H1 (cell line): ENCODE measurements at regions not wholly inside any gene's neighbourhood (a gene's known extent, or its start where the extent isn't known, plus 50 kb on each side); places are given as distances from the start of the nearest gene placed in this dataset.

Experiments used
- CTCF ChIA-PET: fragments of 300-600 bp; sonication (Branson Sonifier 250); formaldehyde crosslinking; loops from one replicate; lab custom pipeline; 2021; ENCODE audit not compliant: partially characterized antibody; lab: Charles Lee
- POLR2A ChIA-PET: fragments of 300-600 bp; sonication (Branson Sonifier 250); formaldehyde crosslinking; loops from one replicate; lab custom pipeline; 2021; ENCODE audit warnings: inconsistent platforms; ENCODE audit not compliant: partially characterized antibody; lab: Charles Lee
- DNase-seq, 2 experiments: peaks; one replicate each; pipeline versions ENCODE4 v3.0.0 to v3.0.0-alpha.2; 2010 to 2022; ENCODE audit warnings: low spot score in 2 of 2, low read depth in 1 of 2, mixed read lengths in 1 of 2
- FAIRE-seq: peaks from 2 replicates; lab custom pipeline; 2011; peaks lifted over from hg19 to GRCh38; lab: Jason Lieb, UNC
- H2AFZ ChIP-seq: 2 replicates; pipeline ENCODE4 v1.8.1; 2012; ENCODE audit warnings: low read length, inconsistent platforms
- H2AK5ac ChIP-seq: 2 replicates; pipeline ENCODE4 v1.6.1; 2013; ENCODE audit warnings: low read depth, low read length
- H2BK120ac ChIP-seq: replicated peaks from 2 replicates; pipeline ENCODE3; 2013; ENCODE audit warnings: low read depth, low read length, inconsistent platforms
- H2BK12ac ChIP-seq: 2 replicates; pipeline ENCODE4 v1.6.1; 2013; ENCODE audit warnings: low read depth, low read length
- H2BK15ac ChIP-seq: 2 replicates; pipeline ENCODE4 v1.6.1; 2013; ENCODE audit warnings: low read length
- H2BK20ac ChIP-seq: 2 replicates; pipeline ENCODE4 v1.6.1; 2013; ENCODE audit warnings: low read length
- H2BK5ac ChIP-seq: 2 replicates; pipeline ENCODE4 v1.6.1; 2013; ENCODE audit warnings: low read depth, low read length
- H3K14ac ChIP-seq: 2 replicates; pipeline ENCODE4 v1.6.1; 2013; ENCODE audit warnings: inconsistent platforms; ENCODE audit not compliant: insufficient read length
- H3K18ac ChIP-seq: 2 replicates; pipeline ENCODE4 v1.6.1; 2013; ENCODE audit warnings: low read length; ENCODE audit errors: extremely low read depth
- H3K23ac ChIP-seq: 2 replicates; pipeline ENCODE4 v1.6.1; 2013; ENCODE audit warnings: inconsistent platforms; ENCODE audit not compliant: insufficient read length
- H3K23me2 ChIP-seq: 2 replicates; pipeline ENCODE4 v1.6.1; 2013; ENCODE audit warnings: low read depth, low read length
- H3K27ac ChIP-seq: 2 replicates; pipeline ENCODE4 v1.6.1; 2011; ENCODE audit warnings: low read depth, low read length, inconsistent platforms
- H3K27me3 ChIP-seq, 4 experiments: replicated peaks in 1 of 4; 1 replicate in 1 of 4; 2 replicates in 3 of 4; pipeline versions ENCODE4 v1.6.1 to v1.8.1; 2011 to 2013; ENCODE audit warnings: low read length in 3 of 4, mild to moderate bottlenecking in 3 of 4, inconsistent platforms in 2 of 4, mixed read lengths in 2 of 4, moderate library complexity in 1 of 4; ENCODE audit not compliant: control insufficient read depth in 3 of 4, insufficient read depth in 3 of 4; ENCODE audit errors: extremely low read depth in 1 of 4
- H3K36me3 ChIP-seq, 4 experiments: 2 replicates each; pipeline versions ENCODE4 v1.6.1 to v1.8.1; 2011 to 2013; ENCODE audit warnings: mild to moderate bottlenecking in 4 of 4, low read length in 3 of 4, moderate library complexity in 2 of 4, control low read depth in 1 of 4, inconsistent platforms in 1 of 4; ENCODE audit not compliant: insufficient read depth in 4 of 4, control insufficient read depth in 2 of 4
- H3K4ac ChIP-seq: replicated peaks from 2 replicates; pipeline ENCODE3; 2013; ENCODE audit warnings: low read length, low read depth, mixed read lengths, inconsistent platforms; ENCODE audit not compliant: insufficient read length
- H3K4me1 ChIP-seq, 4 experiments: replicated peaks in 1 of 4; 1 replicate in 1 of 4; 2 replicates in 3 of 4; pipeline versions ENCODE4 v1.6.1 to v1.8.1; 2011 to 2013; ENCODE audit warnings: low read length in 3 of 4, inconsistent platforms in 2 of 4, mixed read lengths in 1 of 4; ENCODE audit not compliant: insufficient read depth in 4 of 4, control insufficient read depth in 3 of 4
- H3K4me2 ChIP-seq, 2 experiments: 2 replicates each; pipeline versions ENCODE4 v1.6.1 to v1.8.1; 2011 to 2013; ENCODE audit warnings: low read depth in 2 of 2, low read length in 2 of 2, control low read depth in 1 of 2, inconsistent platforms in 1 of 2, mild to moderate bottlenecking in 1 of 2; ENCODE audit not compliant: insufficient read depth in 1 of 2
- H3K4me3 ChIP-seq, 4 experiments: fragments of 200-600, 300-600 bp in 1 of 4; sonication (generic), shearing (Covaris generic), sonication (Bioruptor Twin) in 1 of 4; 2 replicates each; pipeline versions ENCODE4 v1.5.1 to v1.8.1; 2011 to 2016; ENCODE audit warnings: low read length in 4 of 4, low read depth in 3 of 4, control low read depth in 2 of 4, inconsistent platforms in 2 of 4, mild to moderate bottlenecking in 2 of 4, mixed read lengths in 1 of 4, moderate library complexity in 1 of 4; ENCODE audit not compliant: insufficient read depth in 2 of 4; ENCODE audit errors: extremely low read depth in 1 of 4
- H3K56ac ChIP-seq: replicated peaks from 2 replicates; pipeline ENCODE3; 2013; ENCODE audit warnings: low read depth, mild to moderate bottlenecking, mixed read lengths, low read length, inconsistent platforms; ENCODE audit not compliant: insufficient read length
- H3K79me1 ChIP-seq: 2 replicates; pipeline ENCODE4 v1.6.1; 2013; ENCODE audit warnings: low read depth, low read length, control low read depth
- H3K79me2 ChIP-seq, 2 experiments: 2 replicates each; pipeline versions ENCODE4 v1.6.1 to v1.8.1; 2012 to 2013; ENCODE audit warnings: low read length in 2 of 2, mild to moderate bottlenecking in 2 of 2, inconsistent platforms in 1 of 2; ENCODE audit not compliant: insufficient read depth in 2 of 2, control insufficient read depth in 1 of 2
- H3K9ac ChIP-seq, 4 experiments: replicated peaks in 1 of 4; 1 replicate in 1 of 4; 2 replicates in 3 of 4; pipeline versions ENCODE4 v1.6.1 to v1.8.1; 2011 to 2013; ENCODE audit warnings: low read depth in 3 of 4, low read length in 3 of 4, control low read depth in 2 of 4, mild to moderate bottlenecking in 2 of 4, moderate library complexity in 2 of 4, inconsistent platforms in 1 of 4; ENCODE audit errors: extremely low read depth in 1 of 4
- H3K9me3 ChIP-seq, 2 experiments: 2 replicates each; pipeline versions ENCODE4 v1.6.1 to v1.8.1; 2012 to 2013; ENCODE audit warnings: mild to moderate bottlenecking in 2 of 2, moderate library complexity in 2 of 2, control low read depth in 1 of 2, inconsistent platforms in 1 of 2, low read depth in 1 of 2, low read length in 1 of 2, mixed read lengths in 1 of 2; ENCODE audit not compliant: insufficient read depth in 2 of 2
- H4K20me1 ChIP-seq, 2 experiments: replicated peaks in 1 of 2; 2 replicates each; pipeline versions ENCODE3 to v1.8.1; 2011 to 2013; ENCODE audit warnings: inconsistent platforms in 2 of 2, low read length in 2 of 2, mild to moderate bottlenecking in 1 of 2; ENCODE audit not compliant: insufficient read depth in 2 of 2, control insufficient read depth in 1 of 2
- H4K5ac ChIP-seq: 2 replicates; pipeline ENCODE4 v1.6.1; 2013; ENCODE audit warnings: low read length, low read depth, mixed read lengths, inconsistent platforms; ENCODE audit not compliant: insufficient read length
- H4K8ac ChIP-seq: 2 replicates; pipeline ENCODE4 v1.8.0; 2013; ENCODE audit warnings: mild to moderate bottlenecking, moderate library complexity, low read length, inconsistent platforms; ENCODE audit not compliant: insufficient read depth; ENCODE audit errors: extremely low read depth
- H4K91ac ChIP-seq: replicated peaks from 2 replicates; pipeline ENCODE3; 2013; ENCODE audit warnings: low read length, mixed read lengths, inconsistent platforms; ENCODE audit not compliant: insufficient read length
- CTCF ChIP-seq, 3 experiments: IDR thresholded peaks; 1 replicate in 2 of 3; 2 replicates in 1 of 3; pipeline versions ENCODE4 v1.5.1 to v1.6.1; 2011; ENCODE audit warnings: low read length in 3 of 3, mild to moderate bottlenecking in 3 of 3, inconsistent platforms in 2 of 3, low read depth in 1 of 3, moderate library complexity in 1 of 3; ENCODE audit not compliant: insufficient read depth in 1 of 3; ENCODE audit errors: control extremely low read depth in 1 of 3
- EZH2 ChIP-seq: fragments of 200-600 bp; sonication (generic); IDR thresholded peaks from 2 replicates; pipeline ENCODE4 v1.7.1; 2012; ENCODE audit warnings: low read depth, mild to moderate bottlenecking, moderate library complexity, low read length, inconsistent platforms; ENCODE audit not compliant: severe bottlenecking
- SIN3A ChIP-seq, 2 experiments: IDR thresholded peaks in 1 of 2; conservative IDR thresholded peaks in 1 of 2; 2 replicates each; pipeline ENCODE4 v1.6.1; 2011 to 2012; ENCODE audit warnings: low read length in 2 of 2, improper control_type of control experiment in 1 of 2, low read depth in 1 of 2, mild to moderate bottlenecking in 1 of 2
- SIRT6 ChIP-seq: IDR thresholded peaks from one replicate; pipeline ENCODE4 v1.7.1; 2012; ENCODE audit warnings: low read length, inconsistent platforms
- WGBS, 2 experiments: shearing (Covaris generic) in 1 of 2; methylation state at CpG; one replicate each; pipeline versions ENCODE4 v1.1.6 to v1.1.7; 2013 to 2015; ENCODE audit warnings: low lambda C conversion rate in 2 of 2, mixed read lengths in 2 of 2, inconsistent platforms in 1 of 2, low coverage in 1 of 2, missing lambda C conversion rate in 1 of 2; ENCODE audit not compliant: insufficient replicate concordance in 2 of 2, insufficient coverage in 1 of 2, insufficient read length in 1 of 2; ENCODE audit errors: extremely low coverage in 1 of 2, missing lambda C conversion rate in 1 of 2; 5-methylcytosine and 5-hydroxymethylcytosine counted together

DNA sequence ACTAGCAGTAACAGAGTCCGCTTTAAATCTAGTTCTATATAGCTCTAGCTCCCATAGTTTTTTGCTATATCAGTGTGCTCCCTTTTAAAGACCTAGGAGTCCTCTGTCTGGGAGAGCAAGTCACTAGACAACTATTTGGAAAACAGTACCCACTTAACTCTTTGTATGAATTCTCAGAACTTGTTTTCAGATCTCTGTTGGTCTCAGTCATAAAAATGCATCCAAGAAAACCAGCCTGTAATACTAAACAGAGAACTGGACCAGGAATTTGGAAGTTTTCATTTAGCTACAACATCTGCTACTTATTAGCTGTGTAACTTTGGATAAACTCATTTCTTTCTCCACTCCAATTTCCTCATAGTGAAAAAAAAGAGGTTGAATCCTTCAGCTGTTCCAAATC is 56.9 kb upstream of the C3orf49 start:
- no peak overlapping the region for H2BK5ac ChIP-seq
- POLR2A ChIA-PET = interaction anchor here (0.6 kb wide), 1 partner anchor 413 kb away, joined by 4 read pairs; no protein-coding TSS in a partner anchor
- no peak overlapping the region for H3K27ac ChIP-seq
- H3K4ac ChIP-seq = no peak overlapping the region
- CTCF ChIA-PET = no interaction called here
- H4K20me1 ChIP-seq = no peaks in the 10 kb centered on the region
- no peaks in the 10 kb centered on the region for H3K23me2 ChIP-seq
- no peak overlapping the region for H4K5ac ChIP-seq
- H3K27me3 ChIP-seq = no peaks in the 10 kb centered on the region
- H2BK120ac ChIP-seq = no peak overlapping the region
- H3K56ac ChIP-seq = no peak overlapping the region
- no peak for FAIRE-seq
- H4K8ac ChIP-seq = no peak overlapping the region
- 96% methylated on average over 1 of the region's 1 CpG; no CpG with 5 or more reads in 1 of the 2 experiments for WGBS, 2 experiments
- peaks cover 0 to 3% (median 0%) of the 10 kb centered on the region in 4 experiments; a peak in 1 of 7 replicates for H3K4me1 ChIP-seq
- no peak overlapping the region for H3K4me3 ChIP-seq
- H3K4me2 ChIP-seq = no peak overlapping the region
- no peak for TF ChIP-seq SIN3A (conservative IDR thresholded peaks at IDR 0.05 in 1 of 2, IDR thresholded peaks at IDR 0.05 in 1 of 2; ENCODE audit: low read depth in 1 of 2, low read length in 2 of 2)
- TF ChIP-seq CTCF (IDR thresholded peaks at IDR 0.05; ENCODE audit: control extremely low read depth in 1 of 3, insufficient read depth in 1 of 3, low read depth in 1 of 3, low read length in 3 of 3) = no peak
- TF ChIP-seq EZH2 = no peak
- TF ChIP-seq SIRT6 = no peak
- no peaks in the 10 kb centered on the region for H3K9me3 ChIP-seq
- no peak overlapping the region for H2AFZ ChIP-seq
- H3K18ac ChIP-seq = no peak overlapping the region
- no peak overlapping the region for H3K9ac ChIP-seq
- H2BK15ac ChIP-seq = no peak overlapping the region
- no peak overlapping the region for H2AK5ac ChIP-seq
- no peaks in the 10 kb centered on the region for H3K79me2 ChIP-seq
- H3K36me3 ChIP-seq = no peaks in the 10 kb centered on the region
- H3K14ac ChIP-seq = no peak overlapping the region
- H4K91ac ChIP-seq = no peak overlapping the region
- H2BK20ac ChIP-seq = no peak overlapping the region
- H2BK12ac ChIP-seq = no peak overlapping the region
- no peak overlapping the region for H3K23ac ChIP-seq
- DNase-seq = no peak
- no peaks in the 10 kb centered on the region for H3K79me1 ChIP-seq
